ENCODE measurements at regions not wholly inside any gene's neighbourhood (a gene's known extent, or its start where the extent isn't known, plus 50 kb on each side); places are given as distances from the start of the nearest gene placed in this dataset.

- ChIA-PET POLR2A (no interaction called here), CTCF (no interaction called here)
- H3K27me3 ChIP-seq (replicated peaks; ENCODE audit: control insufficient read depth, insufficient read depth, low read length) = no peaks in the 10 kb centered on the region
- H3K27ac Mint-ChIP-seq (ENCODE audit: unreplicated experiment) = no peak overlapping the region
- no peaks in the 10 kb centered on the region for H3K4me1 ChIP-seq
- BruUV-seq (replicated peaks) = no TSS peak
- TF ChIP-seq CTCF (IDR thresholded peaks at IDR 0.05; ENCODE audit: insufficient read depth in 1 of 2, low read depth in 1 of 2, low read length in 1 of 2, severe bottlenecking in 1 of 2, unreplicated experiment in 1 of 2) = no peak
- no peaks in the 10 kb centered on the region for H3K4me1 Mint-ChIP-seq (ENCODE audit: low read depth, unreplicated experiment)
- H3K36me3 ChIP-seq (ENCODE audit: control insufficient read depth, insufficient read depth, low read length) = no peaks in the 10 kb centered on the region
- no peaks in the 10 kb centered on the region for H3K27me3 Mint-ChIP-seq (ENCODE audit: insufficient read depth, unreplicated experiment)
- no peak overlapping the region for H3K4me3 Mint-ChIP-seq (ENCODE audit: unreplicated experiment)
- H3K4me3 ChIP-seq (ENCODE audit: low read depth, low read length) = no peak overlapping the region
- DNase-seq = no peak
- H3K9me3 ChIP-seq = no peaks in the 10 kb centered on the region
- intact Hi-C loops (cut with micrococcal nuclease; ENCODE audit: unreplicated experiment) = no loop called here
- no peaks in the 10 kb centered on the region for H3K9me3 Mint-ChIP-seq (ENCODE audit: unreplicated experiment)
- no peaks in the 10 kb centered on the region for H3K36me3 Mint-ChIP-seq (ENCODE audit: insufficient read depth, unreplicated experiment)
Observed at GRCh38 chr21:27260728-27261127, 293.8 kb upstream of the ADAMTS5 start.

- H3K9me3 Mint-ChIP-seq (ENCODE audit: unreplicated experiment) = no peaks in the 10 kb centered on the region
- no TSS peak for BruUV-seq (replicated peaks)
- Histone ChIP-seq H3K27me3 (replicated peaks; ENCODE audit: control insufficient read depth, insufficient read depth, low read length) (no peaks in the 10 kb centered on the region), H3K4me3 (ENCODE audit: low read depth, low read length) (no peak overlapping the region), H3K4me1 (no peaks in the 10 kb centered on the region), H3K9me3 (no peaks in the 10 kb centered on the region), H3K36me3 (ENCODE audit: control insufficient read depth, insufficient read depth, low read length) (no peaks in the 10 kb centered on the region)
- H3K27ac Mint-ChIP-seq (ENCODE audit: unreplicated experiment) = no peak overlapping the region
- H3K4me1 Mint-ChIP-seq (ENCODE audit: low read depth, unreplicated experiment) = no peaks in the 10 kb centered on the region
- no peak overlapping the region for H3K4me3 Mint-ChIP-seq (ENCODE audit: unreplicated experiment)
- CTCF ChIA-PET = no interaction called here
- no peaks in the 10 kb centered on the region for H3K27me3 Mint-ChIP-seq (ENCODE audit: insufficient read depth, unreplicated experiment)
- DNase-seq = no peak
- no peaks in the 10 kb centered on the region for H3K36me3 Mint-ChIP-seq (ENCODE audit: insufficient read depth, unreplicated experiment)
- intact Hi-C loops (cut with micrococcal nuclease; ENCODE audit: unreplicated experiment) = no loop called here
- POLR2A ChIA-PET = no interaction called here
- TF ChIP-seq CTCF (IDR thresholded peaks at IDR 0.05; ENCODE audit: insufficient read depth in 1 of 2, low read depth in 1 of 2, low read length in 1 of 2, severe bottlenecking in 1 of 2, unreplicated experiment in 1 of 2) = no peak
Observed at GRCh38 chr21:27258742-27259448, 292.0 kb upstream of the ADAMTS5 start.

- H3K27me3 ChIP-seq (replicated peaks; ENCODE audit: control insufficient read depth, insufficient read depth, low read length) = no peaks in the 10 kb centered on the region
- no peak overlapping the region for H3K27ac Mint-ChIP-seq (ENCODE audit: unreplicated experiment)
- H3K4me1 Mint-ChIP-seq (ENCODE audit: low read depth, unreplicated experiment) = no peaks in the 10 kb centered on the region
- DNase-seq = no peak
- ChIA-PET POLR2A (no interaction called here), CTCF (no interaction called here)
- no peaks in the 10 kb centered on the region for H3K9me3 Mint-ChIP-seq (ENCODE audit: unreplicated experiment)
- no peak overlapping the region for H3K4me3 Mint-ChIP-seq (ENCODE audit: unreplicated experiment)
- TF ChIP-seq CTCF (IDR thresholded peaks at IDR 0.05; ENCODE audit: insufficient read depth in 1 of 2, low read depth in 1 of 2, low read length in 1 of 2, severe bottlenecking in 1 of 2, unreplicated experiment in 1 of 2) = no peak
- H3K9me3 ChIP-seq = no peaks in the 10 kb centered on the region
- no peak overlapping the region for H3K4me3 ChIP-seq (ENCODE audit: low read depth, low read length)
- H3K4me1 ChIP-seq = no peaks in the 10 kb centered on the region
- H3K36me3 Mint-ChIP-seq (ENCODE audit: insufficient read depth, unreplicated experiment) = no peaks in the 10 kb centered on the region
- intact Hi-C loops (cut with micrococcal nuclease; ENCODE audit: unreplicated experiment) = no loop called here
- no TSS peak for BruUV-seq (replicated peaks)
- H3K27me3 Mint-ChIP-seq (ENCODE audit: insufficient read depth, unreplicated experiment) = no peaks in the 10 kb centered on the region
- H3K36me3 ChIP-seq (ENCODE audit: control insufficient read depth, insufficient read depth, low read length) = no peaks in the 10 kb centered on the region
Observed at GRCh38 chr21:27257908-27258556, 291.1 kb upstream of the ADAMTS5 start.

Data from Caco-2 (cell line).